Neural cell (in vitro differentiated cells): ENCODE measurements at regions not wholly inside any gene's neighbourhood (a gene's known extent, or its start where the extent isn't known, plus 50 kb on each side); places are given as distances from the start of the nearest gene placed in this dataset.

Experiments used
- H2AFZ ChIP-seq: fragments of 200-600, 300-800 bp; sonication (generic), shearing (Covaris generic); 2 replicates; pipeline ENCODE4 v1.6.0; 2014; ENCODE audit warnings: low read depth, mild to moderate bottlenecking, antibody characterized with exemption, low read length, moderate library complexity
- H3F3A ChIP-seq: fragments of 200-600 bp; shearing (Covaris generic); 2 replicates; pipeline ENCODE4 v1.6.1; 2016; ENCODE audit warnings: mild to moderate bottlenecking, moderate library complexity, mixed read lengths, antibody characterized with exemption, low read length; ENCODE audit not compliant: insufficient read depth, poor library complexity, severe bottlenecking
- H3K27ac ChIP-seq: fragments of 200-600, 300-800 bp; sonication (generic), shearing (Covaris generic); 2 replicates; pipeline ENCODE4 v1.5.1; 2014; ENCODE audit warnings: mild to moderate bottlenecking, low read length, moderate library complexity
- H3K27me3 ChIP-seq: fragments of 300-800, 200-600 bp; sonication (generic), shearing (Covaris generic); 2 replicates; pipeline ENCODE4 v1.6.0; 2014; ENCODE audit warnings: mild to moderate bottlenecking, low read depth, low read length, moderate library complexity; ENCODE audit not compliant: insufficient read depth
- H3K36me3 ChIP-seq: fragments of 300-800, 200-600 bp; sonication (generic), shearing (Covaris generic); 2 replicates; pipeline ENCODE4 v1.5.1; 2014; ENCODE audit warnings: mild to moderate bottlenecking, antibody characterized with exemption, low read length, moderate library complexity; ENCODE audit not compliant: insufficient read depth
- H3K4me2 ChIP-seq: fragments of 300-800, 200-600 bp; sonication (generic), shearing (Covaris generic); 2 replicates; pipeline ENCODE4 v1.6.0; 2014; ENCODE audit warnings: mild to moderate bottlenecking, low read length
- H3K4me3 ChIP-seq: fragments of 300-800, 200-600 bp; sonication (generic), shearing (Covaris generic); 2 replicates; pipeline ENCODE4 v1.5.1; 2014; ENCODE audit warnings: mild to moderate bottlenecking, low read length, moderate library complexity
- H3K79me2 ChIP-seq: fragments of 200-600 bp; shearing (Covaris generic); replicated peaks from 2 replicates; pipeline ENCODE4 v1.6.0; 2014; ENCODE audit warnings: mild to moderate bottlenecking, low read length, moderate library complexity; ENCODE audit not compliant: insufficient read depth
- H3K9ac ChIP-seq: fragments of 300-800, 200-600 bp; sonication (generic), shearing (Covaris generic); 2 replicates; pipeline ENCODE4 v1.6.1; 2016; ENCODE audit warnings: mild to moderate bottlenecking, low read length, mixed read lengths
- H3K9me2 ChIP-seq: fragments of 200-600 bp; shearing (Covaris generic); 2 replicates; pipeline ENCODE4 v1.6.1; 2016; ENCODE audit warnings: mild to moderate bottlenecking, low read length, mixed read lengths; ENCODE audit not compliant: insufficient read depth
- H3K9me3 ChIP-seq: fragments of 200-600, 300-800 bp; sonication (generic), shearing (Covaris generic); 2 replicates; pipeline ENCODE4 v1.6.1; 2016; ENCODE audit warnings: mild to moderate bottlenecking, mixed run types, low read length, moderate library complexity, mixed read lengths
- H4K20me1 ChIP-seq: fragments of 200-600 bp; shearing (Covaris generic); 2 replicates; pipeline ENCODE4 v1.6.1; 2016; ENCODE audit warnings: mild to moderate bottlenecking, mixed run types; ENCODE audit not compliant: insufficient read depth
- CTCF ChIP-seq: fragments of 450-650 bp; IDR thresholded peaks from 2 replicates; pipeline ENCODE4 v1.5.1; 2014; ENCODE audit warnings: antibody characterized with exemption, mild to moderate bottlenecking, moderate library complexity; ENCODE audit not compliant: poor library complexity, severe bottlenecking
- EP300 ChIP-seq: fragments of 450-650 bp; conservative IDR thresholded peaks from 2 replicates; pipeline ENCODE4 v1.6.1; 2014; ENCODE audit warnings: antibody characterized with exemption, mild to moderate bottlenecking, moderate library complexity; ENCODE audit not compliant: poor library complexity, severe bottlenecking
- EZH2 ChIP-seq: fragments of 200-600, 300-800 bp; shearing (Covaris generic), sonication (generic); IDR thresholded peaks from 2 replicates; pipeline ENCODE4 v1.6.1; 2014; ENCODE audit warnings: antibody characterized with exemption, low read length, borderline replicate concordance, mild to moderate bottlenecking; ENCODE audit not compliant: insufficient read depth, poor library complexity, severe bottlenecking
- MXI1 ChIP-seq: fragments of 450-650 bp; conservative IDR thresholded peaks from 2 replicates; pipeline ENCODE4 v1.6.1; 2014; ENCODE audit warnings: antibody characterized with exemption, mild to moderate bottlenecking; ENCODE audit not compliant: poor library complexity, severe bottlenecking
- POLR2AphosphoS5 ChIP-seq: IDR thresholded peaks from 2 replicates; pipeline ENCODE4 v1.6.1; 2012
- RAD21 ChIP-seq: fragments of 450-650 bp; conservative IDR thresholded peaks from 2 replicates; pipeline ENCODE4 v1.6.1; 2014; ENCODE audit warnings: antibody characterized with exemption, mild to moderate bottlenecking, moderate library complexity
- REST ChIP-seq: IDR thresholded peaks from 2 replicates; pipeline ENCODE4 v1.6.1; 2012; ENCODE audit warnings: borderline replicate concordance
- SMC3 ChIP-seq: fragments of 450-650 bp; conservative IDR thresholded peaks from 2 replicates; pipeline ENCODE4 v1.6.1; 2014; ENCODE audit warnings: antibody characterized with exemption, mild to moderate bottlenecking, moderate library complexity; ENCODE audit not compliant: poor library complexity
- TAF1 ChIP-seq: IDR thresholded peaks from 2 replicates; pipeline ENCODE4 v1.6.1; 2012; ENCODE audit warnings: low read depth

- H4K20me1 ChIP-seq = no peaks in the 10 kb centered on the region
- H3K4me2 ChIP-seq = no peak overlapping the region
- H3K79me2 ChIP-seq = no peaks in the 10 kb centered on the region
- no peak overlapping the region for H3K27ac ChIP-seq
- H3K9me3 ChIP-seq = no peaks in the 10 kb centered on the region
- TF ChIP-seq SMC3 (no peak), REST (no peak), EZH2 (no peak), TAF1 (no peak), CTCF (no peak), MXI1 (no peak), RAD21 (no peak), EP300 (no peak), POLR2AphosphoS5 (no peak)
- H2AFZ ChIP-seq = no peak overlapping the region
- no peaks in the 10 kb centered on the region for H3K27me3 ChIP-seq
- H3K9me2 ChIP-seq = no peaks in the 10 kb centered on the region
- H3K36me3 ChIP-seq = no peaks in the 10 kb centered on the region
- no peaks in the 10 kb centered on the region for H3F3A ChIP-seq
- H3K4me3 ChIP-seq = no peak overlapping the region
- no peak overlapping the region for H3K9ac ChIP-seq
These were observed 87.4 kb upstream of the SLC14A2 start for GRCh38 chr18:45527891-45528290.

- Histone ChIP-seq H2AFZ (no peak overlapping the region), H3K27ac (no peak overlapping the region), H3K79me2 (no peaks in the 10 kb centered on the region), H3F3A (no peaks in the 10 kb centered on the region), H3K9me2 (no peaks in the 10 kb centered on the region), H4K20me1 (no peaks in the 10 kb centered on the region), H3K36me3 (no peaks in the 10 kb centered on the region), H3K9ac (no peak overlapping the region), H3K27me3 (no peaks in the 10 kb centered on the region), H3K4me3 (no peak overlapping the region), H3K9me3 (no peaks in the 10 kb centered on the region), H3K4me2 (no peak overlapping the region)
- TF ChIP-seq CTCF (no peak), TAF1 (no peak), MXI1 (no peak), REST (no peak), RAD21 (no peak), SMC3 (no peak)
These were observed 86.5 kb upstream of the SLC14A2 start for GRCh38 chr18:45528712-45529336.
